ENCODE measurements at regions not wholly inside any gene's neighbourhood (a gene's known extent, or its start where the extent isn't known, plus 50 kb on each side); places are given as distances from the start of the nearest gene placed in this dataset.

DNA sequence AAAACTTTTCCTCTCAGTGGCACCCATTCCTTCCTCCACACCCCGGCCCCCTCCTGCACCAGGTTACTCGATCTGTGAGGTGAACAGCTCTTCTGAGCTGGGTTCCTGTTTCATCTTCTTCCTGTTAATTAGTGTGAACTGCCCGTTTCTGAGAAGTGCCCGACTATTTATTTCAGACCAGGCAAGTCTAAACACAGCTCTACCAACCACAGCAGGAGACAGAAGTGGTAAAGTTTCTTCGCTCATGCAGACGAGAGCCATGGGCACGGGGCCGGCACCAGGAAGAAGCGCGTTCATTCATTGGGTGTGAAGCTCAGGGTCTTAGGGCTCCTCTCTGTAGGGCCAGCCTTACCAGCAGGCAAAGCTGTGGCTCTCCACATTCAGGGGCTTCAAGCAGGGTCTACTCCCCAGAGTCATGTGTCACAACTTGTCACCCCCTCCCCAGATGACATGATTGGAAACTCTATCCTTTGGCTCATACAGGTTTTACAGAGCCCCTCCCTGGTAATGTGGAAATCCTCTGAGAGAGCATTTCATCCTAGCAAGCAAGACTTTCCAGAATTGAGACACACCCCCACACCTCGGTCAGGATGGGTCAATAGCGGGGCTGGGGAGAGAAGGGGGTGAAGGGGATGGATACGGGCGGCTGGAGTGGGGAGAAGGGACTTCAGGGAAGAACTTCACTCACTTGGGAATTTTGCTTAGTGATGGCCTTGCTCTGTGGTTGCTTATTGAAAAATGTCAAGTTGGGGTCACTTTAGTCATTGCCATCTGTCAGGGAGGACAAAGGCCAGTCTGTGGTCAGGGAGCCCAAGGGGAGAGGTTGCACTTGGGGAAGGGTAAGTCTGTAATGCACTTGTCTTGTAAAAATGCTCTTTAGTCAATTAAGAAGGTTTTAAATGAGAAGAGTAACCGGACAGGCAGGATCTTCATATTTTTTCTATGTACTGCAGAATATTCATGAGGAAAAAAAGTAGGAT, 121.6 kb upstream of the TRIM2 start:
- CTCF ChIA-PET = interaction anchor here (0.7 to 6.5 kb wide), 29 partner anchors 8 to 453 kb away, joined by 3 to 155 read pairs (median 4); no protein-coding TSS in a partner anchor
- Histone ChIP-seq H3K4me3 (no peak overlapping the region), H3K4me2 (peak overlapping the region; percentile 50; the same call in 1 of the 3 replicates), H3K4me1 (peaks cover 3% of the 10 kb centered on the region; the same call in 1 of the 3 replicates), H3K27ac (peak overlapping the region; percentile 49 to 68; a peak in 5 of 6 replicates), H3K9me3 (no peaks in the 10 kb centered on the region)
- POLR2A ChIA-PET = interaction anchor here (0.8 kb wide), 1 partner anchor 45 kb away, joined by 3 read pairs; no protein-coding TSS in a partner anchor
- TF ChIP-seq HOXB13 (CRISPR knock-in tag; IDR thresholded peaks at IDR 0.05; ENCODE audit: low read depth) (no peak), CEBPB (IDR thresholded peaks at IDR 0.05) (no peak)
- TF ChIP-seq, protein P1, sequence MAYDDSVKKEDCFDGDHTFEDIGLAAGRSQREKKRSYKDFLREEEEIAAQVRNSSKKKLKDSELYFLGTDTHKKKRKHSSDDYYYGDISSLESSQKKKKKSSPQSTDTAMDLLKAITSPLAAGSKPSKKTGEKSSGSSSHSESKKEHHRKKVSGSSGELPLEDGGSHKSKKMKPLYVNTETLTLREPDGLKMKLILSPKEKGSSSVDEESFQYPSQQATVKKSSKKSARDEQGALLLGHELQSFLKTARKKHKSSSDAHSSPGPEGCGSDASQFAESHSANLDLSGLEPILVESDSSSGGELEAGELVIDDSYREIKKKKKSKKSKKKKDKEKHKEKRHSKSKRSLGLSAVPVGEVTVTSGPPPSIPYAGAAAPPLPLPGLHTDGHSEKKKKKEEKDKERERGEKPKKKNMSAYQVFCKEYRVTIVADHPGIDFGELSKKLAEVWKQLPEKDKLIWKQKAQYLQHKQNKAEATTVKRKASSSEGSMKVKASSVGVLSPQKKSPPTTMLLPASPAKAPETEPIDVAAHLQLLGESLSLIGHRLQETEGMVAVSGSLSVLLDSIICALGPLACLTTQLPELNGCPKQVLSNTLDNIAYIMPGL (CRISPR knock-in tag; IDR thresholded peaks at IDR 0.05; ENCODE audit: borderline replicate concordance) = no peak
- WGBS (ENCODE audit: missing lambda C conversion rate) = 79% methylated on average over 7 of the region's 15 CpGs
- DNase-seq (ENCODE audit: low read depth in 1 of 2, low spot score in 1 of 2) (no peak), ATAC-seq (no peak), FAIRE-seq (no peak)

DNA sequence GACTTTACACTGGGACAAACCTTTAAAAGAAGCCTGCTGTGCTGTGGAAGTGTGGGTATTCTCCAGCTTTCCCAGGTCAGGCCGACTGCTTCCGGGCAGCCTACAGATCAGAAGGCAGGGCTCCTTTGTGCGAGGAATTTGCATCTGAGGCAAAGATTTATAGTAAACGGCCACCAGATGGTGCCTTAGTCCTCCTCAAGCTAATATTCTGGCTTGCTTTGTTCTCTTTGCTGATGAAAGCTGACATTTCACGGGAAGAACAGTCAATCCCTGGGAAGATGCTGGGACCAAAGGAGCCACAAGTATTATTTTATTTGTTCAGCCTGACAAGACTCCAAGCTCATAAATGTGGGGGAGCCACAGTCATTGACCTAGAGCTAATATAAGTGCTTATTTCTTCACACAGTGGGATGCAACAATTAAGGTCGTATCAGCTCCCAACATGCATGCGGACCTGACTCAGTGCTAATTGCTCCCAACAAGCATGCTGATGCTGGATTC, 120.7 kb upstream of the TRIM2 start:
- FAIRE-seq (no peak), DNase-seq (ENCODE audit: low read depth in 1 of 2, low spot score in 1 of 2) (peak; percentile 74), ATAC-seq (peak; percentile 85 to 92)
- WGBS (ENCODE audit: missing lambda C conversion rate) = 20% methylated on average over 7 of the region's 7 CpGs
- ChIA-PET CTCF (interaction anchor here (0.6 to 6.5 kb wide), 37 partner anchors 8 to 452 kb away, joined by 3 to 155 read pairs (median 4); no protein-coding TSS in a partner anchor), POLR2A (interaction anchor here (0.8 kb wide), 1 partner anchor 44 kb away, joined by 3 read pairs; no protein-coding TSS in a partner anchor)
- Histone ChIP-seq H3K4me3 (no peak overlapping the region), H3K9me3 (no peaks in the 10 kb centered on the region), H3K4me2 (peak overlapping the region; percentile 50; the same call in 1 of the 3 replicates), H3K27ac (peak overlapping the region; percentile 49 to 68; a peak in 5 of 6 replicates), H3K4me1 (peaks cover 3% of the 10 kb centered on the region; the same call in 1 of the 3 replicates)
- TF ChIP-seq CBX2 (IDR thresholded peaks at IDR 0.05; ENCODE audit: borderline replicate concordance, low read depth) = no peak
- TF ChIP-seq, protein P2, sequence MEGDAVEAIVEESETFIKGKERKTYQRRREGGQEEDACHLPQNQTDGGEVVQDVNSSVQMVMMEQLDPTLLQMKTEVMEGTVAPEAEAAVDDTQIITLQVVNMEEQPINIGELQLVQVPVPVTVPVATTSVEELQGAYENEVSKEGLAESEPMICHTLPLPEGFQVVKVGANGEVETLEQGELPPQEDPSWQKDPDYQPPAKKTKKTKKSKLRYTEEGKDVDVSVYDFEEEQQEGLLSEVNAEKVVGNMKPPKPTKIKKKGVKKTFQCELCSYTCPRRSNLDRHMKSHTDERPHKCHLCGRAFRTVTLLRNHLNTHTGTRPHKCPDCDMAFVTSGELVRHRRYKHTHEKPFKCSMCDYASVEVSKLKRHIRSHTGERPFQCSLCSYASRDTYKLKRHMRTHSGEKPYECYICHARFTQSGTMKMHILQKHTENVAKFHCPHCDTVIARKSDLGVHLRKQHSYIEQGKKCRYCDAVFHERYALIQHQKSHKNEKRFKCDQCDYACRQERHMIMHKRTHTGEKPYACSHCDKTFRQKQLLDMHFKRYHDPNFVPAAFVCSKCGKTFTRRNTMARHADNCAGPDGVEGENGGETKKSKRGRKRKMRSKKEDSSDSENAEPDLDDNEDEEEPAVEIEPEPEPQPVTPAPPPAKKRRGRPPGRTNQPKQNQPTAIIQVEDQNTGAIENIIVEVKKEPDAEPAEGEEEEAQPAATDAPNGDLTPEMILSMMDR (IDR thresholded peaks at IDR 0.05) = peak; percentile 66
- peak; percentile 90 for TF ChIP-seq SMC3 (IDR thresholded peaks at IDR 0.05)
- TF ChIP-seq FOSL2 (IDR thresholded peaks at IDR 0.05) = no peak
- TF ChIP-seq FOSL2 (CRISPR knock-in tag; IDR thresholded peaks at IDR 0.05) = no peak
- peak; percentile 79 to 81 for TF ChIP-seq RAD21 (conservative IDR thresholded peaks at IDR 0.05 in 1 of 2, IDR thresholded peaks at IDR 0.05 in 1 of 2)

DNA sequence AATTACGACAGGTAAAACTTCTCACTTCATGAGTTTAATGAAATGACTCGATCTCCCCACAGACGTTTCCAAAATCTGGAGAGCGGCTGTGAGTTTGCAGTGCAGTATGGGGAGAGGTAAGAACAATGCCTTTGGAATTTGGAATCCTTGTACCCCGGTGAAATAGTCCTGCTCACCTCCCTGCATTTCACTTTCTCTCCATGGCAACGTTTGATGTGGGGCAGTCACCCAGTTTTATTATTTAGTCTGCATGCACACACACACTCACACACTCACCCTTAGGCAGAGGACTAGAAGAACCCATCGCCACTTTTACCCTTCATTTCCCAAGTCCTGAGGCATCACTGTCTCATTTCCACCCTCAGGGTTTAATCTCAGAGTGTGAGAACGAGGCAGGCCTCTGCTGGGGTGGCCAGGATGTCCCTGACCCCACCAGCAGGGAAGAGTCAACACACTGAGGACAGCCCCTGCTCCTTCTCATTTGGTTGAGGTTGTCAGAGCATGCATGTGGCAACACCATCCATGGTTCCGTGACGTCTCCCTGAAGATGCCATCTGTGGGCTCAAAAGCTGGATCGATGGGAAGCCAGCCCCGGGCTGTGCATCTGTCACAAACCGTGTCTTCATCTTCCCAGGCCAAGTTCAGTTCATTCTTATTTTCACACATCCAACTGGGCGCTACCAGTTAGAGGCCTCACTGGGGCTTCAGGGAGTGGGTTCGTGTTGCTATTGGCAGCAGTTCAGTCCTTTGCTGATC, 119.8 kb upstream of the TRIM2 start:
- no peak for ATAC-seq

More for the DNA sequence above, 119.8 kb upstream of the TRIM2 start:
- WGBS (ENCODE audit: missing lambda C conversion rate) = 73% methylated on average over 12 of the region's 15 CpGs
- H3K4me1 ChIP-seq = peaks cover 3% of the 10 kb centered on the region; the same call in 1 of the 3 replicates
- H3K4me3 ChIP-seq = no peak overlapping the region
- TF ChIP-seq HOXB13 (CRISPR knock-in tag; IDR thresholded peaks at IDR 0.05; ENCODE audit: low read depth) (no peak), ZFP36 (IDR thresholded peaks at IDR 0.05; ENCODE audit: borderline replicate concordance, partially characterized antibody) (no peak)
- FAIRE-seq (no peak), DNase-seq (ENCODE audit: low read depth in 1 of 2, low spot score in 1 of 2) (no peak)
- no peaks in the 10 kb centered on the region for H3K9me3 ChIP-seq
- CTCF ChIA-PET = interaction anchor here (0.7 to 6.5 kb wide), 33 partner anchors 9 to 241 kb away, joined by 3 to 155 read pairs (median 5); no protein-coding TSS in a partner anchor
- no peak overlapping the region for H3K27ac ChIP-seq
- POLR2A ChIA-PET = no interaction called here
- no peak overlapping the region; the same call in 2 of the 3 replicates for H3K4me2 ChIP-seq
